DND-41 (cell line): ENCODE measurements at regions not wholly inside any gene's neighbourhood (a gene's known extent, or its start where the extent isn't known, plus 50 kb on each side); places are given as distances from the start of the nearest gene placed in this dataset.

Experiments
- ATAC-seq: fragments of 200-7000 bp; cut with Tn5 transposase; 3 replicates; pipeline ENCODE4 v1.9.1; 2021; ENCODE audit warnings: low read depth; ENCODE audit not compliant: insufficient read depth
- DNase-seq: peaks from one replicate; pipeline ENCODE4 v3.0.0-alpha.2; 2020
- H2AFZ ChIP-seq: 2 replicates; pipeline ENCODE4 v1.6.0; 2012; ENCODE audit warnings: low read depth, low read length
- H3K27ac ChIP-seq: 2 replicates; pipeline ENCODE4 v1.5.1; 2012; ENCODE audit warnings: low read length, inconsistent platforms
- H3K27me3 ChIP-seq: fragments of 200-600 bp; sonication (generic); 2 replicates; pipeline ENCODE4 v1.6.0; 2012; ENCODE audit warnings: low read length, mild to moderate bottlenecking, inconsistent platforms; ENCODE audit not compliant: insufficient read depth, poor library complexity
- H3K36me3 ChIP-seq: 2 replicates; pipeline ENCODE4 v1.5.1; 2012; ENCODE audit warnings: low read length, inconsistent platforms; ENCODE audit not compliant: insufficient read depth
- H3K4me1 ChIP-seq: 2 replicates; pipeline ENCODE4 v1.5.1; 2012; ENCODE audit warnings: mild to moderate bottlenecking, low read length; ENCODE audit not compliant: insufficient read depth
- H3K4me2 ChIP-seq: 2 replicates; pipeline ENCODE4 v1.6.0; 2012; ENCODE audit warnings: mild to moderate bottlenecking, moderate library complexity, low read length, inconsistent platforms; ENCODE audit not compliant: insufficient read depth
- H3K4me3 ChIP-seq, 2 experiments: fragments of 200-600 bp in 1 of 2; shearing (Covaris generic) in 1 of 2; 2 replicates each; pipeline ENCODE4 v1.5.1; 2012 to 2016; ENCODE audit warnings: inconsistent platforms in 2 of 2, low read length in 2 of 2, mild to moderate bottlenecking in 2 of 2, low read depth in 1 of 2, moderate library complexity in 1 of 2
- H3K79me2 ChIP-seq: 2 replicates; pipeline ENCODE4 v1.6.0; 2012; ENCODE audit warnings: low read length, inconsistent platforms; ENCODE audit not compliant: insufficient read depth
- H3K9ac ChIP-seq: 2 replicates; pipeline ENCODE4 v1.6.0; 2012; ENCODE audit warnings: low read depth, mild to moderate bottlenecking, inconsistent platforms, low read length, moderate library complexity
- H3K9me3 ChIP-seq: 2 replicates; pipeline ENCODE4 v1.5.1; 2012; ENCODE audit warnings: low read length, moderate library complexity, mild to moderate bottlenecking, inconsistent platforms; ENCODE audit not compliant: insufficient read depth, severe bottlenecking
- H4K20me1 ChIP-seq: 2 replicates; pipeline ENCODE4 v1.6.0; 2012; ENCODE audit warnings: low read length; ENCODE audit not compliant: insufficient read depth
- EZH2 ChIP-seq: IDR thresholded peaks from 3 replicates; pipeline ENCODE4 v1.6.1; 2012; ENCODE audit warnings: borderline replicate concordance, low read depth, mild to moderate bottlenecking, moderate library complexity, low read length, inconsistent platforms; ENCODE audit not compliant: severe bottlenecking
- TF ChIP-seq, protein P1 (sequence below): IDR thresholded peaks from 2 replicates; pipeline ENCODE4 v1.5.1; 2012; ENCODE audit warnings: borderline replicate concordance, low read length, moderate library complexity, mild to moderate bottlenecking; ENCODE audit not compliant: poor library complexity, severe bottlenecking; ENCODE audit errors: extremely low read depth

DNA sequence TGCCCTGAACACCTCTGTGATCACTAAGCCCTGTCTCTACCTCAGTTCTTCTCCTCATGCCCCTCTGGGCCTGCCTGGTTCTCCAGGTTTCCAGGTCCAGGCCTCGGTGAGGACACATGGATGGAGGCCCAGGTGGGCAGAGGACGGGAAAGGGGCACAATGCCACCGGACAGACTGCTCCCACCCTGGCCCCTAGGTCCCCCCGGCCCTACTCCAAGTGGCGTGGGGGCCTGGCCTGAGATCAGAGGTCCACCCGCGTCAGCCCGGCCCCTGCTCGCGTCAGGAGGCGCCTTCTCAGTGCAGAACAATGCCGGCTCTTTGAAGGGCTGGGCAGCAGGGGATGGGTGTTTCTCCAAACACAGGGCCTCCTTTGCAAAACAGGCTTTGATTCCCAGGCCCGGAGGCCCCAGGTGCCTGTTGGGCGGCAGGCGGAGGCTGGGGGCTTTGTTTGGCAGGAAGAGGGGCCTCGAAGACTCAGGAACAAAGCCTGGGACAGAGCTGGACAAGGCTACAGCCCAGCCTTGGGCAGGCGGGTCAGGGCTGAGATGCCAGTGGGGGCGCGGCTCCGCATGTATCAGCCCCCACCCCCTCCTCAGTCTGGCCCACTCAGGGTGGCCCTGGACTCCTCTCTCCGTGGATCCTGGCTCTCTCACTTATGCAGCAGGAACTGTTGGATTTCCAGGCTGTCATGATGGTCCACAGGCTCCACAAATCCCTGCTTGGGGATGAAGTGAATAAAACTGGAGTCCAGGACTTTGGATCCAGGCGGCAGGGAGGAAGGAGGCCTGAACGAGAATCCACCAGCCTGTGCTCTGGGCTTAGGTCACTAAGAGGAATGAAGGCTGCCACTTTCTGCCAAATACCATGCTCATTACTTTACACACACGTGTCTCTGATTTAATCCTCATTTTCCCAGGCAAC lies 77.4 kb upstream of the SLC2A1 start:
- no peak overlapping the region for H3K9ac ChIP-seq
- no peak overlapping the region for H3K4me3 ChIP-seq
- ATAC-seq: no peak
- H3K9me3 ChIP-seq: no peaks in the 10 kb centered on the region
- TF ChIP-seq EZH2: no peak
- TF ChIP-seq, protein P1, sequence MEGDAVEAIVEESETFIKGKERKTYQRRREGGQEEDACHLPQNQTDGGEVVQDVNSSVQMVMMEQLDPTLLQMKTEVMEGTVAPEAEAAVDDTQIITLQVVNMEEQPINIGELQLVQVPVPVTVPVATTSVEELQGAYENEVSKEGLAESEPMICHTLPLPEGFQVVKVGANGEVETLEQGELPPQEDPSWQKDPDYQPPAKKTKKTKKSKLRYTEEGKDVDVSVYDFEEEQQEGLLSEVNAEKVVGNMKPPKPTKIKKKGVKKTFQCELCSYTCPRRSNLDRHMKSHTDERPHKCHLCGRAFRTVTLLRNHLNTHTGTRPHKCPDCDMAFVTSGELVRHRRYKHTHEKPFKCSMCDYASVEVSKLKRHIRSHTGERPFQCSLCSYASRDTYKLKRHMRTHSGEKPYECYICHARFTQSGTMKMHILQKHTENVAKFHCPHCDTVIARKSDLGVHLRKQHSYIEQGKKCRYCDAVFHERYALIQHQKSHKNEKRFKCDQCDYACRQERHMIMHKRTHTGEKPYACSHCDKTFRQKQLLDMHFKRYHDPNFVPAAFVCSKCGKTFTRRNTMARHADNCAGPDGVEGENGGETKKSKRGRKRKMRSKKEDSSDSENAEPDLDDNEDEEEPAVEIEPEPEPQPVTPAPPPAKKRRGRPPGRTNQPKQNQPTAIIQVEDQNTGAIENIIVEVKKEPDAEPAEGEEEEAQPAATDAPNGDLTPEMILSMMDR: no peak
- H2AFZ ChIP-seq: no peak overlapping the region
- no peaks in the 10 kb centered on the region for H3K79me2 ChIP-seq
- H4K20me1 ChIP-seq: no peaks in the 10 kb centered on the region
- no peaks in the 10 kb centered on the region for H3K36me3 ChIP-seq
- no peak overlapping the region for H3K27ac ChIP-seq
- H3K27me3 ChIP-seq: peaks cover 4% of the 10 kb centered on the region
- no peaks in the 10 kb centered on the region for H3K4me1 ChIP-seq
- DNase-seq: no peak
- no peak overlapping the region for H3K4me2 ChIP-seq

DNA sequence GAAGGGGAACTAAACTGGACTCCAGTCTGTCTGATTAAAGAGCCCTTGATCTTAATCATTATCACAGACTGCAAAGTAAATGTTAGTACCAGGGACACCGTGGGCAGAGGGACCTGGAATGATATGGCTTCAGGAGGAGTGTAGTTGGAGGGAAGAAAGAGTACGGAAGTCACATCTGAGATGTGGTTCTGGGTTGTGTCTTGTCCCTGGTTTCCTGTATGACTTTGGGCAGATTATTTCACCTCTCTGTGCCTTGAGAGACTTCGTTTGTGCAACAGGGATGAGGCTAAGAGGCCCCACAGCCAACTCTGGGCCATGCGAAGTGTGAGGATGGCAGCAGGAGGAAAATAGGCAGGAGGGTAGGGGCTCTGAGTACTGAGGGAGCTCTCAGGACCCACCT lies 76.1 kb upstream of the SLC2A1 start:
- Histone ChIP-seq H3K4me3 (no peak overlapping the region), H2AFZ (no peak overlapping the region), H3K4me2 (no peak overlapping the region), H3K9ac (no peak overlapping the region), H3K36me3 (no peaks in the 10 kb centered on the region), H3K27me3 (peaks cover 4% of the 10 kb centered on the region), H3K79me2 (no peaks in the 10 kb centered on the region), H4K20me1 (no peaks in the 10 kb centered on the region), H3K4me1 (no peaks in the 10 kb centered on the region), H3K27ac (no peak overlapping the region), H3K9me3 (no peaks in the 10 kb centered on the region)
- no peak for TF ChIP-seq EZH2
- TF ChIP-seq, protein P1: no peak
- no peak for DNase-seq
- ATAC-seq: no peak

DNA sequence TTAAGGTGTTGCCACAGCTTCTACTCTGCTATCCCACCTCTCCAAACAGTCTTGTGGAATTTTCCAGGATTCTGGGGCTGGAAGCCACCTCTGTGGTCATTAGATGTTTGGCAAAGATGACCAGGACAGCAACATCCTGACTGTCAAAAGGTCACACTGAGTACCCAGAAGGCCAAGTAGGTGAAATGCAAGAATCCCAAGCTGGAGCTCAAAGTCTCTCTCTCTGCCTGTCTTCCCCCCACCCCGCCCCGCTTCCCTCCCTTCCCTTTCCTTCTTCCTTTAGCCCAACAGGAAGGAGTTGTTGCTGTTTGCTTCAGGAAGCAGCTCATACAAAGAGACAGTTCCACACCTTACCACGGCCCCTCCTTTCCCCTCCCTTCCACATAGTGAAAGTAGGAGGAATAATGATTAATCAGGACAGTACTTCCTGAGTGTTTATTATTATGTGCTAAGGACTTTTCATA lies 75.6 kb upstream of the SLC2A1 start:
- H3K9ac ChIP-seq: no peak overlapping the region
- no peaks in the 10 kb centered on the region for H3K36me3 ChIP-seq
- no peaks in the 10 kb centered on the region for H3K9me3 ChIP-seq
- no peak for TF ChIP-seq EZH2
- TF ChIP-seq, protein P1: no peak
- H3K4me3 ChIP-seq: no peak overlapping the region
- no peak overlapping the region for H3K4me2 ChIP-seq
- DNase-seq: no peak
- H4K20me1 ChIP-seq: no peaks in the 10 kb centered on the region
- H3K27ac ChIP-seq: no peak overlapping the region
- no peaks in the 10 kb centered on the region for H3K4me1 ChIP-seq
- ATAC-seq: no peak
- H3K27me3 ChIP-seq: peaks cover 4% of the 10 kb centered on the region
- no peaks in the 10 kb centered on the region for H3K79me2 ChIP-seq
- no peak overlapping the region for H2AFZ ChIP-seq
